VCaP (cell line): ENCODE measurements at regions not wholly inside any gene's neighbourhood (a gene's known extent, or its start where the extent isn't known, plus 50 kb on each side); places are given as distances from the start of the nearest gene placed in this dataset.

Experiments used
- H3K27ac ChIP-seq: fragments of 450-650 bp; 2 replicates; pipeline ENCODE4 v1.5.1; 2017
- TF ChIP-seq, protein P1 (sequence below): fragments of 450-650 bp; conservative IDR thresholded peaks from 2 replicates; pipeline ENCODE4 v1.5.1; 2017; ENCODE audit warnings: mild to moderate bottlenecking, moderate library complexity

- H3K27ac ChIP-seq = no peak overlapping the region
- TF ChIP-seq, protein P1, sequence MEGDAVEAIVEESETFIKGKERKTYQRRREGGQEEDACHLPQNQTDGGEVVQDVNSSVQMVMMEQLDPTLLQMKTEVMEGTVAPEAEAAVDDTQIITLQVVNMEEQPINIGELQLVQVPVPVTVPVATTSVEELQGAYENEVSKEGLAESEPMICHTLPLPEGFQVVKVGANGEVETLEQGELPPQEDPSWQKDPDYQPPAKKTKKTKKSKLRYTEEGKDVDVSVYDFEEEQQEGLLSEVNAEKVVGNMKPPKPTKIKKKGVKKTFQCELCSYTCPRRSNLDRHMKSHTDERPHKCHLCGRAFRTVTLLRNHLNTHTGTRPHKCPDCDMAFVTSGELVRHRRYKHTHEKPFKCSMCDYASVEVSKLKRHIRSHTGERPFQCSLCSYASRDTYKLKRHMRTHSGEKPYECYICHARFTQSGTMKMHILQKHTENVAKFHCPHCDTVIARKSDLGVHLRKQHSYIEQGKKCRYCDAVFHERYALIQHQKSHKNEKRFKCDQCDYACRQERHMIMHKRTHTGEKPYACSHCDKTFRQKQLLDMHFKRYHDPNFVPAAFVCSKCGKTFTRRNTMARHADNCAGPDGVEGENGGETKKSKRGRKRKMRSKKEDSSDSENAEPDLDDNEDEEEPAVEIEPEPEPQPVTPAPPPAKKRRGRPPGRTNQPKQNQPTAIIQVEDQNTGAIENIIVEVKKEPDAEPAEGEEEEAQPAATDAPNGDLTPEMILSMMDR = no peak
These were observed 1411.8 kb upstream of the ACO1 start for GRCh38 chr9:30972654-30973053.

- TF ChIP-seq, protein P1 = no peak
- H3K27ac ChIP-seq = no peak overlapping the region
These were observed 1406.5 kb upstream of the ACO1 start for GRCh38 chr9:30977965-30978364.

DNA sequence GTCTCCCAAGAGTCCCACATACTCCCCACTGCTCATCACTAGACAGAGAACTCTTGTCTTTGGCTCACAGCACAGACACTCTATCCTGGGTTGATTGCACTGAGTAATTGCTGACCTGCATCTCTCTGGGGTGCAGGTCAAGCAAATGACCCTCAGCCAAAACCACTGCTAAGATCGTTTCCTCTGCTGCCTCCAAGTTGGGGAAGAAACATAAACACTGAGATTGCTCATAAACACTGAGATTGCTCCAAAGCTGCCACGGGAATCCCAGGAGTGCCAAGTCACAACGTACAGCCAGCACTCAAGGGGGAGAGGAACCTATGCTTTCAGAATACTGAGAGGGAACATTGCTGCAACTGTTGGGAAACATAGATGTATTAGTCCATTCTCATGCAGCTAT is 1402.1 kb upstream of the ACO1 start:
- TF ChIP-seq, protein P1 = no peak
- no peak overlapping the region for H3K27ac ChIP-seq

GRCh38 chr9:30995956-30996738 is 1388.3 kb upstream of the ACO1 start:
- TF ChIP-seq, protein P1 = no peak
- no peak overlapping the region for H3K27ac ChIP-seq

DNA sequence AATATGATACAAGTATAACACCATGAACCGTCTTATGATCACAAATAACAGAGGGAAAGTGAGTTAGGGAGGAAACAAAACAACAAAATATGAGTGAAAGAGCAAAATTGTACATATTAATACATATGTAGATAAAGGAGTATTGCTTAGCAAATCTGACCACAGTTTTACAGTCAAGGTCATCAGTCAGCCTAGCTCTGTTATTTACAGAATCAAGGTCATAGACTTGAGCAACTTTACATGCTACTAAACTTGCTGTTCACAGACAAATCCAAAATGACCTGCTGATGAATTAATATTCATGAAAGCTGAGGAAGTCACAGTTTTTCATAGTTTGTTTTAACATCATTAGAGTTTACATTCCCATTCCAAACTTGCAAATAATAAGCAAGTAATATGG is 1387.7 kb upstream of the ACO1 start:
- no peak overlapping the region for H3K27ac ChIP-seq
- TF ChIP-seq, protein P1 = no peak

DNA sequence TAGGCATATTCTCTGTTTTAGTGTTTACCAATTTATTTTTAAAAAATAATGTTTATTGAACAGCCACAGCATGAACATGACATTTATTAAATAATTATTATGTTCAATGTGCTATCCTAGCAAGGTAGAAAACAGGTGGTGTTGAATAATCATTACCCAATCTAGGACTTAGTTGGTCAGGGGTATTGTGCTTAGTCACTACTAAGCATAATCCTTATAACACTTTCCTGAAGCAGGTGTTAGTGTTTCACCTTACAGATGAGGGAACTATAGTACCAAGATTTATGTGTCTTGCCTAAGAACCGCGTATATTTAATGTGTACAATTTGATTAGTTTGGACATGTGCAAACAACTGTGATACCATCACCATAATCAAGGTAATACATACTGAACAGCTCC is 1387.2 kb upstream of the ACO1 start:
- no peak overlapping the region for H3K27ac ChIP-seq
- TF ChIP-seq, protein P1 = no peak

GRCh38 chr9:31005086-31005665 is 1379.3 kb upstream of the ACO1 start:
- no peak overlapping the region for H3K27ac ChIP-seq
- TF ChIP-seq, protein P1 = no peak
